Activated B cell treated with CpG ODN at 0.5 μM for 24 hours (primary cell): ENCODE measurements at regions not wholly inside any gene's neighbourhood (a gene's known extent, or its start where the extent isn't known, plus 50 kb on each side); places are given as distances from the start of the nearest gene placed in this dataset.

Source experiments
- ATAC-seq: fragments of 200-7000 bp; cut with Tn5 transposase; one replicate; pipeline ENCODE4 v1.10.0; 2021; ENCODE audit warnings: low read depth, mild to moderate bottlenecking, moderate library complexity
- CTCF ChIA-PET: fragments of 350-600 bp; sonication (Branson Sonifier 250); formaldehyde crosslinking; loops from one replicate; lab custom pipeline; 2021; ENCODE audit warnings: antibody characterized with exemption; lab: Charles Lee
- POLR2A ChIA-PET: fragments of 350-600 bp; sonication (Branson Sonifier 250); formaldehyde crosslinking; loops from one replicate; lab custom pipeline; 2021; ENCODE audit warnings: antibody characterized with exemption; lab: Charles Lee
- DNase-seq: peaks from one replicate; pipeline ENCODE4 v3.0.0; 2022
- H3K27ac Mint-ChIP-seq: one replicate; pipeline ENCODE4 v1.8.0; 2020; ENCODE audit warnings: mixed read lengths
- H3K27me3 Mint-ChIP-seq: one replicate; pipeline ENCODE4 v1.8.0; 2021; ENCODE audit warnings: mixed read lengths
- H3K36me3 Mint-ChIP-seq: one replicate; pipeline ENCODE4 v1.8.0; 2021; ENCODE audit warnings: low read depth, mixed read lengths
- H3K4me1 Mint-ChIP-seq: one replicate; pipeline ENCODE4 v1.8.0; 2021; ENCODE audit warnings: mixed read lengths
- H3K4me3 Mint-ChIP-seq: one replicate; pipeline ENCODE4 v1.8.0; 2020; ENCODE audit warnings: mild to moderate bottlenecking, mixed read lengths
- H3K9me3 Mint-ChIP-seq: one replicate; pipeline ENCODE4 v1.8.0; 2020; ENCODE audit warnings: mixed read lengths
- CTCF ChIP-seq: fragments of 200-600 bp; IDR thresholded peaks from one replicate; pipeline ENCODE4 v1.8.0; 2022; ENCODE audit warnings: antibody characterized with exemption, mild to moderate bottlenecking
- intact Hi-C: fragments of 100-400 bp; cut with micrococcal nuclease; formaldehyde crosslinking; loops from one replicate; pipeline ENCODE4 v1.15.1; 2024

- Mint-ChIP-seq H3K4me3 (no peak overlapping the region), H3K27me3 (no peaks in the 10 kb centered on the region), H3K4me1 (no peaks in the 10 kb centered on the region), H3K36me3 (no peaks in the 10 kb centered on the region), H3K9me3 (peaks cover 4% of the 10 kb centered on the region), H3K27ac (no peak overlapping the region)
- intact Hi-C loops: no loop called here
- TF ChIP-seq CTCF: no peak
- no peak for DNase-seq
- ChIA-PET CTCF (no interaction called here), POLR2A (no interaction called here)
- no peak for ATAC-seq
Measured at GRCh38 chr1:102562380-102562779, 545.9 kb downstream of the COL11A1 start.

- Mint-ChIP-seq H3K27ac (no peak overlapping the region), H3K36me3 (no peaks in the 10 kb centered on the region), H3K9me3 (peaks cover 15% of the 10 kb centered on the region), H3K4me3 (no peak overlapping the region), H3K4me1 (no peaks in the 10 kb centered on the region), H3K27me3 (no peaks in the 10 kb centered on the region)
- no peak for TF ChIP-seq CTCF
- intact Hi-C loops: loop anchor here (2.0 kb wide), 1 partner anchor 964 kb away; no protein-coding TSS in a partner anchor
- ChIA-PET CTCF (no interaction called here), POLR2A (no interaction called here)
- ATAC-seq (no peak), DNase-seq (no peak)
Measured at GRCh38 chr1:102550729-102551384, 554.1 kb upstream of the OLFM3 start.

GRCh38 chr1:102546251-102546650, 549.5 kb upstream of the OLFM3 start:
- Mint-ChIP-seq H3K27me3 (no peaks in the 10 kb centered on the region), H3K4me3 (no peak overlapping the region), H3K36me3 (no peaks in the 10 kb centered on the region), H3K4me1 (no peaks in the 10 kb centered on the region), H3K9me3 (no peaks in the 10 kb centered on the region), H3K27ac (no peak overlapping the region)
- no peak for TF ChIP-seq CTCF
- ChIA-PET POLR2A (no interaction called here), CTCF (no interaction called here)
- no peak for DNase-seq
- no peak for ATAC-seq
- intact Hi-C loops: no loop called here

GRCh38 chr1:102535829-102536505, 539.2 kb upstream of the OLFM3 start:
- intact Hi-C loops: no loop called here
- Mint-ChIP-seq H3K36me3 (no peaks in the 10 kb centered on the region), H3K27me3 (no peaks in the 10 kb centered on the region), H3K4me1 (no peaks in the 10 kb centered on the region), H3K9me3 (peaks cover 2% of the 10 kb centered on the region), H3K27ac (no peak overlapping the region), H3K4me3 (no peak overlapping the region)
- ChIA-PET CTCF (no interaction called here), POLR2A (no interaction called here)
- DNase-seq: no peak
- no peak for TF ChIP-seq CTCF
- ATAC-seq: no peak

GRCh38 chr1:102531036-102531435, 534.3 kb upstream of the OLFM3 start:
- ChIA-PET POLR2A (no interaction called here), CTCF (no interaction called here)
- no peak for DNase-seq
- no peaks in the 10 kb centered on the region for H3K36me3 Mint-ChIP-seq
- no peak overlapping the region for H3K4me3 Mint-ChIP-seq
- H3K9me3 Mint-ChIP-seq: peaks cover 2% of the 10 kb centered on the region
- H3K27ac Mint-ChIP-seq: no peak overlapping the region
- H3K27me3 Mint-ChIP-seq: no peaks in the 10 kb centered on the region
- no peak for ATAC-seq
- no peak for TF ChIP-seq CTCF
- no peaks in the 10 kb centered on the region for H3K4me1 Mint-ChIP-seq
- intact Hi-C loops: no loop called here
